Naive thymus-derived CD4-positive, alpha-beta T cell (primary cell): ENCODE measurements at regions not wholly inside any gene's neighbourhood (a gene's known extent, or its start where the extent isn't known, plus 50 kb on each side); places are given as distances from the start of the nearest gene placed in this dataset.

Experiments used
- ATAC-seq: fragments of 150-1000 bp; cut with Tn5 transposase; 2 replicates; pipeline ENCODE4 v1.10.0; 2021; ENCODE audit warnings: mild to moderate bottlenecking, moderate library complexity
- CTCF ChIA-PET: fragments of 350-600 bp; sonication (Branson Sonifier 250); formaldehyde crosslinking; loops from one replicate; lab custom pipeline; 2021; ENCODE audit warnings: antibody characterized with exemption; lab: Charles Lee
- POLR2A ChIA-PET: fragments of 350-600 bp; sonication (Branson Sonifier 250); formaldehyde crosslinking; loops from one replicate; lab custom pipeline; 2021; ENCODE audit warnings: antibody characterized with exemption, inconsistent platforms; lab: Charles Lee
- DNase-seq, 9 donors: peaks; one replicate each; pipeline versions ENCODE4 v3.0.0 to v3.0.0-alpha.2; 2020 to 2022; ENCODE audit warnings: mixed read lengths in 1 of 9
- H3K27ac ChIP-seq: one replicate; pipeline ENCODE4 v1.7.0; 2013; ENCODE audit warnings: mild to moderate bottlenecking, low read depth, low read length, moderate library complexity
- H3K27me3 ChIP-seq, 2 donors: one replicate each; pipeline ENCODE4 v1.7.0; 2013; ENCODE audit warnings: low read length in 2 of 2, mild to moderate bottlenecking in 2 of 2, moderate library complexity in 2 of 2; ENCODE audit not compliant: control insufficient read depth in 2 of 2, insufficient read depth in 2 of 2
- H3K36me3 ChIP-seq, 3 experiments: 1 replicate in 2 of 3; 2 replicates in 1 of 3; pipeline ENCODE4 v1.7.0; 2013; ENCODE audit warnings: low read length in 3 of 3, mild to moderate bottlenecking in 3 of 3, moderate library complexity in 1 of 3; ENCODE audit not compliant: insufficient read depth in 3 of 3, control insufficient read depth in 2 of 3
- H3K4me1 ChIP-seq, 2 donors: one replicate each; pipeline ENCODE4 v1.7.0; 2013; ENCODE audit warnings: low read length in 2 of 2, mild to moderate bottlenecking in 2 of 2, moderate library complexity in 1 of 2; ENCODE audit not compliant: control insufficient read depth in 2 of 2, insufficient read depth in 2 of 2
- H3K4me3 ChIP-seq: 2 replicates; pipeline ENCODE4 v1.7.0; 2013; ENCODE audit warnings: mild to moderate bottlenecking, low read length
- H3K9me3 ChIP-seq, 3 experiments: 1 replicate in 2 of 3; 2 replicates in 1 of 3; pipeline ENCODE4 v1.7.0; 2013; ENCODE audit warnings: low read length in 3 of 3; ENCODE audit not compliant: control insufficient read depth in 2 of 3
- H3K27ac Mint-ChIP-seq, 9 donors: one replicate each; pipeline ENCODE4 v1.8.0; 2020 to 2022; ENCODE audit warnings: mixed read lengths in 9 of 9, mild to moderate bottlenecking in 8 of 9, moderate library complexity in 5 of 9, inconsistent platforms in 2 of 9
- H3K27me3 Mint-ChIP-seq, 5 donors: one replicate each; pipeline ENCODE4 v1.8.0; 2021 to 2022; ENCODE audit warnings: mixed read lengths in 5 of 5, mild to moderate bottlenecking in 1 of 5
- H3K36me3 Mint-ChIP-seq, 5 donors: one replicate each; pipeline ENCODE4 v1.8.0; 2020 to 2022; ENCODE audit warnings: mixed read lengths in 5 of 5, mild to moderate bottlenecking in 3 of 5, inconsistent platforms in 1 of 5
- H3K4me1 Mint-ChIP-seq, 7 donors: one replicate each; pipeline ENCODE4 v1.8.0; 2020 to 2022; ENCODE audit warnings: mixed read lengths in 7 of 7, mild to moderate bottlenecking in 3 of 7, inconsistent platforms in 1 of 7
- H3K4me3 Mint-ChIP-seq, 10 donors: one replicate each; pipeline ENCODE4 v1.8.0; 2020 to 2022; ENCODE audit warnings: mild to moderate bottlenecking in 10 of 10, mixed read lengths in 10 of 10, moderate library complexity in 6 of 10, inconsistent platforms in 2 of 10
- H3K9me3 Mint-ChIP-seq, 11 donors: one replicate each; pipeline ENCODE4 v1.8.0; 2020 to 2022; ENCODE audit warnings: mixed read lengths in 11 of 11, mild to moderate bottlenecking in 4 of 11, inconsistent platforms in 1 of 11, moderate library complexity in 1 of 11
- intact Hi-C, 2 donors: fragments of 100-400 bp; cut with micrococcal nuclease; formaldehyde crosslinking; loops; one replicate each; pipeline ENCODE4 v1.15.1; 2023

DNA sequence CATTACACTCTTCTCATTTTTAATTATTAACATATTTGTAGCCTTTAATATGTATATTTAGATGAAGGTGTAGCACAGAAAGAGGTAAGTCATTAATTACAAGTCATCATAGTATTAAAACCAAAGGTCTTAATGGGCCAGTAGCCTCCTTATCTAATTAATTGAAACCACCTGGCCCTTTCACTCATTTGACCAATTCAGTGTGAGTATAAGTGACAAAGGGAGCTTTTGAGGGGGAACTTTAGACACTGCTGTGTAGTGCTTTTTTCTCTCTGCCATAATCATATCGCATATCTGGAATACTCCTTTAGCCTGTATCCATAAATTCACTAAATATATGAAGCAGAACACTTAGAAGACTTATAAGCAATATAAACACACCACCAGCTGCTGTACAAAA is 562.9 kb upstream of the POT1 start:
- Histone ChIP-seq H3K9me3 (no peaks in the 10 kb centered on the region), H3K27me3 (no peaks in the 10 kb centered on the region), H3K4me1 (no peaks in the 10 kb centered on the region), H3K36me3 (no peaks in the 10 kb centered on the region), H3K4me3 (no peak overlapping the region), H3K27ac (no peak overlapping the region)
- Mint-ChIP-seq H3K4me3 (no peak overlapping the region), H3K27ac (no peak overlapping the region), H3K36me3 (no peaks in the 10 kb centered on the region), H3K4me1 (peaks cover 0 to 1% (median 0%) of the 10 kb centered on the region in 7 donors), H3K27me3 (no peaks in the 10 kb centered on the region), H3K9me3 (peaks cover 0 to 8% (median under 1%) of the 10 kb centered on the region in 11 donors)
- DNase-seq = no peak
- ChIA-PET CTCF (no interaction called here), POLR2A (no interaction called here)
- intact Hi-C loops = loop anchor here in 1 of 2 donors (10.0 kb wide), 1 partner anchor 618 kb away; no protein-coding TSS in a partner anchor
- no peak for ATAC-seq

DNA sequence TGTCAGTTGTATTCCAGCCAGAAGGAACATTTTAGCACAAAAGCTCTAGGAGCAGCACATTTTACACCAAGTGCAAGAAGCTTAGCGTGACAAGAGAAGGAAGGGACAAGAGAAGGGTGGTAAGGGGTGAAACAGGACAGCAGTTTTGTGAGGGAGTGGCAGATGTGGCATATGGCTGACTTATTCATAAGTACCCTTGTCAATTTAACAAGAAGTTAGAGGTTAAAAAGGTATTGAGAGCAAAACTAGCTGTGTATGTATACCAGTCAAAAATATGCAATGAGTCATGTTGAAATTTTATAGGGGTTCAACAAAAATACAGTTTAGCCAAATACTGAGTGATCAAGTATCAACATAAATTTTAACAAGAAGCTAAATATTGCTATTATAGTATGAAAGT is 561.5 kb upstream of the POT1 start:
- Mint-ChIP-seq H3K27ac (no peak overlapping the region), H3K9me3 (peaks cover 0 to 14% (median 1%) of the 10 kb centered on the region in 11 donors), H3K36me3 (no peaks in the 10 kb centered on the region), H3K4me1 (peaks cover 0 to 1% (median 0%) of the 10 kb centered on the region in 7 donors), H3K27me3 (no peaks in the 10 kb centered on the region), H3K4me3 (no peak overlapping the region)
- Histone ChIP-seq H3K27me3 (no peaks in the 10 kb centered on the region), H3K36me3 (no peaks in the 10 kb centered on the region), H3K4me3 (no peak overlapping the region), H3K9me3 (no peaks in the 10 kb centered on the region), H3K4me1 (no peaks in the 10 kb centered on the region), H3K27ac (no peak overlapping the region)
- DNase-seq (no peak), ATAC-seq (no peak)
- POLR2A ChIA-PET = no interaction called here
- intact Hi-C loops = loop anchor here in 1 of 2 donors (10.0 kb wide), 1 partner anchor 616 kb away; no protein-coding TSS in a partner anchor
- CTCF ChIA-PET = no interaction called here

DNA sequence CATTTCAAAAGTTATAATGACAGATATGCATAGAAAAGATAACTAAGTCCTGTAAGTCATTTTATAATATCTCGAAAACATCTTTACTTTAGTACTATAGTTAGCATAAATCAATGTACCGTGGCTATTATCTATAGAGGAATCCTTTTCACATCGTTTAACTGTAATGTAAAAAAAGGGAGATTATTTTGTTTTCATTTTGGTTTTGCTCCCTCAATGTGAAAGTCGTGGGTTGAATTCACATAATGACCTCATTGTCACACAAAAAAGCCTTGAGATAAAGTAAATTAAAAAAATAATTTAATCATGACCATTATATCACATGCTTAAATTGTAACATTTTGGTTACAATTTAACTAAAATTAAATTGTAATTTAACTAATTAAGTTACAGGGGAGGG is 560.5 kb upstream of the POT1 start:
- no peaks in the 10 kb centered on the region for H3K27me3 ChIP-seq
- intact Hi-C loops = loop anchor here in 1 of 2 donors (10.0 kb wide), 1 partner anchor 615 kb away; no protein-coding TSS in a partner anchor
- H3K4me3 ChIP-seq = no peak overlapping the region
- DNase-seq (no peak), ATAC-seq (no peak)
- no peak overlapping the region for H3K4me3 Mint-ChIP-seq
- H3K27me3 Mint-ChIP-seq = no peaks in the 10 kb centered on the region
- H3K4me1 Mint-ChIP-seq = peaks cover 0 to 1% (median 0%) of the 10 kb centered on the region in 7 donors
- H3K36me3 ChIP-seq = no peaks in the 10 kb centered on the region
- CTCF ChIA-PET = no interaction called here
- no peaks in the 10 kb centered on the region for H3K36me3 Mint-ChIP-seq
- H3K27ac ChIP-seq = no peak overlapping the region
- no peaks in the 10 kb centered on the region for H3K4me1 ChIP-seq
- POLR2A ChIA-PET = no interaction called here
- H3K9me3 ChIP-seq = no peaks in the 10 kb centered on the region
- peaks cover 0 to 12% (median 0%) of the 10 kb centered on the region in 11 donors for H3K9me3 Mint-ChIP-seq
- H3K27ac Mint-ChIP-seq = no peak overlapping the region

DNA sequence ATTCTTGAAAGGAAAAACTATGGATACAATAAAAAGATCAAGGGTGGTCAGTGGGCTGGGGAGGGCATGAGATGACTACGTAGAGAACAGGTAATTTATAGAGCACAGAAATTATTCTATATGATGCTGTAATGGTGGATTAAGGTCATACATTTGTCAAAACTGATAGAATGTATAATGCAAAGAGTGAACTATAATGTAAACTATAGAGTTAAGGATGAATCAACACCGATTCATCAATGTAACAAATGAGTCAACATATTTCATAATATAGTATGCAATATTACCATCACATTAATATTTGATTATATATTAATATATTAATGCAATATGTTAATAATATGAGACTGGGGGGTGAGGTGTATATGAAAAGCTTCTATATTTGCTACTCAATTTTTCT is 555.6 kb upstream of the POT1 start:
- POLR2A ChIA-PET = no interaction called here
- Histone ChIP-seq H3K9me3 (no peaks in the 10 kb centered on the region), H3K36me3 (no peaks in the 10 kb centered on the region), H3K4me1 (no peaks in the 10 kb centered on the region), H3K27ac (no peak overlapping the region), H3K4me3 (no peak overlapping the region), H3K27me3 (no peaks in the 10 kb centered on the region)
- Mint-ChIP-seq H3K27ac (no peak overlapping the region), H3K4me1 (no peaks in the 10 kb centered on the region), H3K4me3 (no peak overlapping the region), H3K27me3 (no peaks in the 10 kb centered on the region), H3K36me3 (no peaks in the 10 kb centered on the region), H3K9me3 (peaks cover 0 to 7% (median 0%) of the 10 kb centered on the region in 11 donors)
- no peak for ATAC-seq
- intact Hi-C loops = no loop called here
- no peak for DNase-seq
- CTCF ChIA-PET = no interaction called here

DNA sequence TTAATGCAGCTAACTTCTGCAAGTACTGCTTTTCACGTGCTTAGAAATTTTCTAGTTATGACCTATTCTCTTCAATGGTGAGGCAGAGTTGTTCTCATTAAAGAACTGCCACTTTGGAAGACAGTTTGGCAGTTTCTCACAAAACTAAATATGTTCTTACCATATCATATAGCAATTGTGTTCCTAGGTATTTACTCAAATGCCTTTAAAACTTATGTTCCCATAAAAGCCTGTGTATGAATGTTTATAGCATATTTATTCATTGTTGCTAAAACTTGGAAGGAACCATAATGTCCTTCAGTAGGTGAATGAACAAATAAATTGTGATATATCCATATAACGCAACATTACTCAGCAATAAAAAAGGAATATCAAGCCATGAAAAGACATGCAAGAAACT is 555.1 kb upstream of the POT1 start:
- POLR2A ChIA-PET = no interaction called here
- Mint-ChIP-seq H3K9me3 (peaks cover 0 to 7% (median 0%) of the 10 kb centered on the region in 11 donors), H3K36me3 (no peaks in the 10 kb centered on the region), H3K27me3 (no peaks in the 10 kb centered on the region), H3K4me3 (no peak overlapping the region), H3K4me1 (no peaks in the 10 kb centered on the region), H3K27ac (no peak overlapping the region)
- H3K27me3 ChIP-seq = no peaks in the 10 kb centered on the region
- intact Hi-C loops = no loop called here
- H3K4me3 ChIP-seq = no peak overlapping the region
- H3K36me3 ChIP-seq = no peaks in the 10 kb centered on the region
- H3K4me1 ChIP-seq = no peaks in the 10 kb centered on the region
- DNase-seq = no peak
- H3K9me3 ChIP-seq = no peaks in the 10 kb centered on the region
- no peak for ATAC-seq
- no peak overlapping the region for H3K27ac ChIP-seq
- CTCF ChIA-PET = no interaction called here

DNA sequence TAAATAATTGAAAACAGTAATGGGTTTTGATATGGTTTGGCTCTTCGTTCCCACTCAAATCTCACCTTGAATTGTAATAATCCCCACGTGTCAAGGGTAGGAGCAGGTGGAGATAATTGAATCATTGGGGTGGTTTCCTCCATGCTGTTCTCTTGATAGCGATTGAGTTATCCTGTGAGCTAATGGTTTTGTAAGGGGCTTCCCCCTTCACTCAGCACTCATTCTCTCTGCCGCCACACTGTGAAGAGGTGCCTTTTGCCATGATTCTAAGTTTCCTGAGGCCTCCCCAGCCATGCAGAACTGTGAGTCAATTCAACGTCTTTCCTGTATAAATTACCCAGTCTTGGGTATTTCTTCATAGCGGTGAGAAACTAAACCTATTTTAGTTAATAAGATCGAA is 551.7 kb upstream of the POT1 start:
- no peaks in the 10 kb centered on the region for H3K4me1 ChIP-seq
- intact Hi-C loops = no loop called here
- POLR2A ChIA-PET = no interaction called here
- no peaks in the 10 kb centered on the region for H3K9me3 ChIP-seq
- no peaks in the 10 kb centered on the region for H3K4me1 Mint-ChIP-seq
- DNase-seq (no peak), ATAC-seq (no peak)
- H3K36me3 Mint-ChIP-seq = no peaks in the 10 kb centered on the region
- peaks cover 0 to 5% (median 0%) of the 10 kb centered on the region in 11 donors for H3K9me3 Mint-ChIP-seq
- no peak overlapping the region for H3K4me3 Mint-ChIP-seq
- no peaks in the 10 kb centered on the region for H3K27me3 Mint-ChIP-seq
- H3K27me3 ChIP-seq = no peaks in the 10 kb centered on the region
- no peaks in the 10 kb centered on the region for H3K36me3 ChIP-seq
- no peak overlapping the region for H3K4me3 ChIP-seq
- CTCF ChIA-PET = no interaction called here
- no peak overlapping the region for H3K27ac Mint-ChIP-seq
- no peak overlapping the region for H3K27ac ChIP-seq

DNA sequence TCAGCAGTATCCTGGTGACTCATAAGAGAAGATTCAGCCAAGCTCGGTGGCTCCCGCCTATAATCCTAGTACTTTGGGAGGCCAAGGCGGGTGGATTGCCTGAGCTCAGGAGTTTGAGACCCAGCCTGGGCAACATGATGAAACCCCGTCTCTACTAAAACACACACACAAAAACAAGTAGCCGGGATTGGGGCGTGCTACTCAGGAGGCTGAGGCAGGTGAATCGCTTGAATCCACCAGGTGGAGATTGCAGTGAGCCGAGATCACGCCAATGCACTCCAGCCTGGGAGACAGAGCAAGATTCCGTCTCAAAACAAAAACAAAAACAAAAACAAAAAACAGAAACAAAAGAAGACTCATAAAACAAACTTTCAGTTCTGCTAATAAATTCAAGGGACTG is 551.1 kb upstream of the POT1 start:
- intact Hi-C loops = no loop called here
- no peaks in the 10 kb centered on the region for H3K36me3 ChIP-seq
- Mint-ChIP-seq H3K36me3 (no peaks in the 10 kb centered on the region), H3K27ac (no peak overlapping the region), H3K9me3 (peaks cover 0 to 5% (median 0%) of the 10 kb centered on the region in 11 donors), H3K4me1 (no peaks in the 10 kb centered on the region), H3K27me3 (no peaks in the 10 kb centered on the region), H3K4me3 (no peak overlapping the region)
- no peak overlapping the region for H3K4me3 ChIP-seq
- ChIA-PET CTCF (no interaction called here), POLR2A (no interaction called here)
- DNase-seq (no peak), ATAC-seq (no peak)
- H3K27ac ChIP-seq = no peak overlapping the region
- no peaks in the 10 kb centered on the region for H3K27me3 ChIP-seq
- H3K9me3 ChIP-seq = no peaks in the 10 kb centered on the region
- H3K4me1 ChIP-seq = no peaks in the 10 kb centered on the region
